Activated CD8-positive, alpha-beta memory T cell treated with anti-CD3 and anti-CD28 coated beads for 1 hour (primary cell): ENCODE measurements at regions not wholly inside any gene's neighbourhood (a gene's known extent, or its start where the extent isn't known, plus 50 kb on each side); places are given as distances from the start of the nearest gene placed in this dataset.
"Not testable (repeated sequence)": the region's sequence is repeated elsewhere in the genome, so short reads cannot be mapped to it uniquely, and the experiment has no call there.

Source experiments
- DNase-seq, 2 donors: peaks; one replicate each; pipeline ENCODE4 v3.0.0-alpha.2; 2020; ENCODE audit warnings: low read depth in 1 of 2; ENCODE audit errors: extremely low read depth in 1 of 2

GRCh38 chr10:62696798-62697197, 107.7 kb upstream of the ADO start:
- DNase-seq: no peak

DNA sequence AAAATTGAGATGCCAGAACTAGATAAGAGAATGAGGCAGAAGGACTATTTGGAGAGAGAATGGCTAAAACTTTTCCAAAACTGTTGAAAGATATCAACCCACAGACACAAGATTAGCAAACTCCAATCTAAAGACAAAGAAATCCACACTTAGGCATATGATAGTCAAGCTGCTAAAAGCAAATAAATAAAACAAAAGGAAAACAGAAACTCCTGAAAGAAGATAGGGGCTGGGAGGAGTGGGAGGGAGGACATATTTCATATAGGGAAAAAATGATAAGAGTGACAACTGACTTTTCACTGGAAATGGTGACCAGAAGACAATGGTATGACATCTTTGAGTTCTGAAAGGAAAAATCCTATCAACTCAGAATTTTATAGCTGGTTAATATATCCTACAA, 105.4 kb upstream of the ADO start:
- DNase-seq: no peak

GRCh38 chr10:62704121-62704520, 100.4 kb upstream of the ADO start:
- not testable (repeated sequence) for DNase-seq

DNA sequence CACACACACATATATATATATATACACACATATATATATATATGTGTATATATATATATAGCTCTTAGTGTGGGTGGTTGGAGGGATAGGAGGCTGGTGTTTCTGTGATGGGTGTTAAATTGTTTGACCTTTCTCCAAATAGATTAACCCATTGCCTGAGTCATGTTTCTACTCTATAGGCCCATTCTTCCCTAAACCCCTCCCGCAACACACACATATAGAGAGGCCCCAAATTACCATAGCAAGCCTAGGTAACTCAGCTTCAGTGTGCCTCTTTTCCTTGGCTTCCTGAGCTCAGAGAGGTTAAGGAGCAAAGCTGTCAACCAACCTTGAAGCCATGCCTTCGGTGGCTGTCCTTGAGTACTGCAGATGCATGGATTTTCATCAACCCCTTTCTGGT, 98.7 kb upstream of the ADO start:
- DNase-seq: no peak

DNA sequence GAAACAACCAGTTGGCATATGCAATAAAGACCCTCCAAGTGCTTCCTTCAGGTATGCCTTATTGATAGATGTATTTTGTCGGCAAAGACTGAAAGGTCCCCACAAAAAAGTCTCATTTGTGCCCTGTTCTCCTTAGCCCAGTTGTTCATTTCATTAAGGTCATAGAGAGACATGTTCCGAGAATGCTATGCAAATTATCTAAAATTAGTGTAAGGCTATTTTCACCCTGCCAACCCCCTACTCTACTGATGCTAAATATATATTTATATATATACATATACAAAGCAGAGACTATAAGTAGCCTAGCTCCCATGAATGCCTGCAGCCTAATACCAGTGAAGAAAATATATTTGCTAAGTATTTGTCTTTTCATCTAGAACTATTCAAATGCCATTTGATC, 96.7 kb upstream of the ADO start:
- no peak for DNase-seq

- no peak for DNase-seq
Observed at GRCh38 chr10:62708569-62708968, 96.0 kb upstream of the ADO start.

DNA sequence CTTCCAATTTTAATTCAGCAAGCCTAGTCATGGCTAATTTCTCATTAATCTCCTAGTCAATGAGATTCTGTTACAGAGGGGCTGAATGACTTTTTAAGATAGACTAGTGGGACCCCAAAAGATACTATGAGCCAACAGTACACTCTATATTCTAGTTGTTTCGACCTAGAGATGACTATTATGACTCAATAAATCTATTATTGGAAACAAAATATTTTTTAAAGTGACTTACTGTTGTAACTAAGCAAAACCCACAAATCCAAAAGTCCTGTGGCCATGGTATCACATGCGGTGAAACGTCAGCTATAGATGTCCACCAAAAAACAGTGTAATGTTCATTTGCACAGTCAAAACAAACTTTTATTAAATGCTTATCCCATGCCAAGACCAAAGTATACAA, 95.3 kb upstream of the ADO start:
- no peak for DNase-seq

- no peak for DNase-seq
Observed at GRCh38 chr10:62710182-62710581, 94.3 kb upstream of the ADO start.

- no peak for DNase-seq
Observed at GRCh38 chr10:62715383-62715782, 89.1 kb upstream of the ADO start.

DNA sequence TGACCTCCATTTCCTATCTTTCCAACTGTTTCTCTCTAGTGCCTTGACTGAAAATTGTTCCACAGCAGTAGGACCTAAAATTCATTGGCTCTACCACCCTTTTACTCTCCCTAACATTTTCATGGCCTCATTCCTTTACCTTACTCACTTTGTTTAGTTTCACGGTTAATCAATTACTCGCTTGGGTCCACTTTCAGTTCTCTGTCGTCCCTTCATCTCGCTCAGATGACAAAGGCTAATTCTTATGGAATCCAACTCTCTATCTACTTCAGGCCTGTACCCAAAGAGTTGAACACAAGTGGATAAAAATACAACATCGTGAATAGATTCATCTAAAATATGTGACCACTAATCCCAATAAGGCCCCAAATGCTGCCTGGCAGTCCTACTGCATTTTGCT, 85.9 kb upstream of the ADO start:
- no peak for DNase-seq

DNA sequence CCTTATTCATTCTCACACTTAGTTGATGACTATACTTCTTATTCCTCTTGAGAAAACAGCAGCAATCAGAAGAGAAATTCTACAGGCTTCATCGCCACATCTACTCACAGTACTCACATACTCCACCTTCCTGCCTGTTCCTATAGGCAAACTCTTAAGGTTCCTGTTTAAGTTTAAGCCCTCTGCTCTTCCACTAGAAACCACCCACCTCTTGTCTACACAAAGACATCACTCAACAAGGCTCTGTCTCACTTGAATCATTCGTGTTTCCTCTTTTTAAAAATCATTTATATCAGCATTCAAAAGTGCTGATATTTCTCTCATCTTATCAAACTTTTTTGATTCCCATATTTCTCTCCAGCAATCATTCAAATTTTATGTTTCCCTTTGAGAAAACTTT, 85.5 kb upstream of the ADO start:
- DNase-seq: no peak

- DNase-seq: no peak
Observed at GRCh38 chr10:62721687-62722086, 82.8 kb upstream of the ADO start.

- no peak for DNase-seq
Observed at GRCh38 chr10:62723375-62723774, 81.1 kb upstream of the ADO start.

GRCh38 chr10:62724465-62724864, 80.1 kb upstream of the ADO start:
- no peak for DNase-seq

DNA sequence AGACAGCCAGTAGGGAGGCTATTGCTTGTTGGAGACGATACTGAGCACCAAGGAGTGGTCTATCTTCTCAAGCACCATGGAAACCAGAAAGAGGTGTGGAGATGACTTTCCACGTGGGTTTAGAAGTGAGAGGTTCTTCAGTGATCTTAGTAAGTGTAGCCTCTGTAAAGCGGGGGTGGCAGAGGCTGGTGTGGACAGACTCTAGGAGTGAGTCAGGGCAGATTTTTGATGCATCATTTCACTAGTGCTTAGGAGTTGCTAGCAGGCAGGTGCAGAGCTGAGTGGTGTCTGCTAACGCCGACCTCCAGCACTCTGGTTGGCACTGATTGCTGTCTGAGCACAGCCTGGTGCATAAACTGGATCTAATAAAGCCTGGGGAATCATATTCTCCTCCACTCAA, 78.4 kb upstream of the ADO start:
- DNase-seq: no peak

DNA sequence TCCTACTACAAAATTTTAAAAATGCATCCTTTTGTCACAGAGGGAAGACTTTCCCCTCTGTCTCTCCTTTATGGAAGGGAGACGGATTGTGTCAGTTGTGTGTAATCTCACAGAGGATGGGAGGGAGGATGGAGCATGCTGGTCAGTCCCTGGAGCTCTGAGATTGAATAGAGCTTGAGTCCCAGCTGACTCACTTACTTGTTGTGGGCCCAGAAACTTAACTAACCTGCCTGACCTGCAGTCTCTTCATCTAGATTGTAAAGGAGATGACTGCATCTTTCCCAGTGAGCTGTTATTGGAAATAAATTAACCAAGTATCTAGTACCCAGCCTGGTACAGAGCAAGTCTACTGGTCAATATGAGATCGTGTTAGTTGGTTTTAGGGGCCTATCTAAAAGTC, 77.9 kb upstream of the ADO start:
- DNase-seq: no peak

- DNase-seq: no peak
Observed at GRCh38 chr10:62727934-62728333, 76.6 kb upstream of the ADO start.

DNA sequence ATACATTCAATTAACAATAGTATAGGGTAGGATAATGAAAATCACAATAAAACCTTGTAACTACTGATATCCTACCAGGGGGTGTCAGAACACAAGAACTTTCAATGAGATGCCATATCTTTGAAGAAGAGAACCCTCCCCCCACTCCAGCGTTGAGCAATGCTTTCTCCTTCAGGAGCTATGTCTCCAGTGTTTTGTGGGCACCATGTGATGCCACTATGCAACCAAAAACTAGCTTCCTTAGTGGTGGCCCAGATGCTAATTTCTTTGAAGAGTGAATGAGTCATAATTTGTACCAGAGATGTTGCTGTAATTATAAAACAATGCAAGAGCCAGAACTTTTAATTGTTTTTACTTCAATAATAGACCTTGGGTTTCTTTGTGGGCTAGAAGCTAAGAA, 76.0 kb upstream of the ADO start:
- DNase-seq: no peak

GRCh38 chr10:62732841-62733653, 71.5 kb upstream of the ADO start:
- DNase-seq: peak; percentile 18 to 27

GRCh38 chr10:62733654-62734293, 70.7 kb upstream of the ADO start:
- DNase-seq: no peak

GRCh38 chr10:62734781-62735463, 69.6 kb upstream of the ADO start:
- DNase-seq: no peak
